ENCODE measurements at regions not wholly inside any gene's neighbourhood (a gene's known extent, or its start where the extent isn't known, plus 50 kb on each side); places are given as distances from the start of the nearest gene placed in this dataset.

- no peaks in the 10 kb centered on the region for H3K9me1 ChIP-seq (ENCODE audit: control insufficient read depth, extremely low read depth, insufficient read depth, low read length)
- DNase-seq (ENCODE audit: low read depth, low spot score), result no peak
- FAIRE-seq, result no peak
- no peaks in the 10 kb centered on the region for H3K79me2 ChIP-seq (ENCODE audit: control insufficient read depth, insufficient read depth, low read length)
- no peaks in the 10 kb centered on the region for H3K27me3 ChIP-seq (ENCODE audit: control insufficient read depth, extremely low read depth, insufficient read depth, low read length)
- H2AFZ ChIP-seq (ENCODE audit: control insufficient read depth, low read length), result no peak overlapping the region
- H3K4me3 ChIP-seq (ENCODE audit: control insufficient read depth in 2 of 3, extremely low read depth in 1 of 3, insufficient read depth in 2 of 3, low read depth in 1 of 3, low read length in 3 of 3), result no peak overlapping the region
- H3K9ac ChIP-seq (ENCODE audit: control insufficient read depth, extremely low read depth, insufficient read depth, low read length), result no peak overlapping the region
- H3K4me2 ChIP-seq (ENCODE audit: control insufficient read depth, extremely low read depth, insufficient read depth, low read depth, low read length), result no peak overlapping the region
- H3K4me1 ChIP-seq (ENCODE audit: control insufficient read depth, extremely low read depth, insufficient read depth, low read length), result no peaks in the 10 kb centered on the region
- H3K36me3 ChIP-seq (ENCODE audit: control insufficient read depth in 2 of 2, extremely low read depth in 1 of 2, insufficient read depth in 2 of 2, low read length in 2 of 2), result no peaks in the 10 kb centered on the region
- no peaks in the 10 kb centered on the region for H3K9me3 ChIP-seq (ENCODE audit: control insufficient read depth, low read depth, low read length)
- dilution Hi-C loops (cut with MboI; ENCODE audit: extremely low pct_ligation_motif_present, low sequenced_read_pairs), result no loop called here
- no peak overlapping the region for H3K27ac ChIP-seq (ENCODE audit: control insufficient read depth, insufficient read depth, low read length)
- H4K20me1 ChIP-seq (ENCODE audit: control insufficient read depth, extremely low read depth, insufficient read depth, low read length), result no peaks in the 10 kb centered on the region
- TF ChIP-seq EZH2 (IDR thresholded peaks at IDR 0.05; ENCODE audit: low read length) (no peak), CTCF (optimal IDR thresholded peaks at IDR 0.05 in 1 of 3, IDR thresholded peaks at IDR 0.05 in 1 of 3, conservative IDR thresholded peaks at IDR 0.05 in 1 of 3; ENCODE audit: extremely low read depth in 1 of 3, insufficient read depth in 2 of 3, low read length in 3 of 3) (no peak)
Measured at GRCh38 chr4:13233755-13234154, 250.4 kb downstream of the RAB28 start.

- no peaks in the 10 kb centered on the region for H3K27me3 ChIP-seq (ENCODE audit: control insufficient read depth, extremely low read depth, insufficient read depth, low read length)
- peaks cover 2% of the 10 kb centered on the region for H3K9me3 ChIP-seq (ENCODE audit: control insufficient read depth, low read depth, low read length)
- H3K9ac ChIP-seq (ENCODE audit: control insufficient read depth, extremely low read depth, insufficient read depth, low read length), result no peak overlapping the region
- no peaks in the 10 kb centered on the region for H3K4me1 ChIP-seq (ENCODE audit: control insufficient read depth, extremely low read depth, insufficient read depth, low read length)
- no peaks in the 10 kb centered on the region for H3K9me1 ChIP-seq (ENCODE audit: control insufficient read depth, extremely low read depth, insufficient read depth, low read length)
- H3K27ac ChIP-seq (ENCODE audit: control insufficient read depth, insufficient read depth, low read length), result no peak overlapping the region
- no peaks in the 10 kb centered on the region for H3K79me2 ChIP-seq (ENCODE audit: control insufficient read depth, insufficient read depth, low read length)
- no peaks in the 10 kb centered on the region for H4K20me1 ChIP-seq (ENCODE audit: control insufficient read depth, extremely low read depth, insufficient read depth, low read length)
- no peaks in the 10 kb centered on the region for H3K36me3 ChIP-seq (ENCODE audit: control insufficient read depth in 2 of 2, extremely low read depth in 1 of 2, insufficient read depth in 2 of 2, low read length in 2 of 2)
- DNase-seq (ENCODE audit: low read depth, low spot score) (no peak), FAIRE-seq (no peak)
- dilution Hi-C loops (cut with MboI; ENCODE audit: extremely low pct_ligation_motif_present, low sequenced_read_pairs), result no loop called here
- H3K4me3 ChIP-seq (ENCODE audit: control insufficient read depth in 2 of 3, extremely low read depth in 1 of 3, insufficient read depth in 2 of 3, low read depth in 1 of 3, low read length in 3 of 3), result no peak overlapping the region
- TF ChIP-seq CTCF (optimal IDR thresholded peaks at IDR 0.05 in 1 of 3, IDR thresholded peaks at IDR 0.05 in 1 of 3, conservative IDR thresholded peaks at IDR 0.05 in 1 of 3; ENCODE audit: extremely low read depth in 1 of 3, insufficient read depth in 2 of 3, low read length in 3 of 3) (no peak), EZH2 (IDR thresholded peaks at IDR 0.05; ENCODE audit: low read length) (no peak)
- no peak overlapping the region for H2AFZ ChIP-seq (ENCODE audit: control insufficient read depth, low read length)
- no peak overlapping the region for H3K4me2 ChIP-seq (ENCODE audit: control insufficient read depth, extremely low read depth, insufficient read depth, low read depth, low read length)
Measured at GRCh38 chr4:13219971-13220370, 264.2 kb downstream of the RAB28 start.

All from keratinocyte (primary cell).